ENCODE measurements at regions not wholly inside any gene's neighbourhood (a gene's known extent, or its start where the extent isn't known, plus 50 kb on each side); places are given as distances from the start of the nearest gene placed in this dataset.

- ATAC-seq, result peak; percentile 80
- H3K36me3 Mint-ChIP-seq (ENCODE audit: low read depth), result no peaks in the 10 kb centered on the region
- no peak overlapping the region for H3K4me3 Mint-ChIP-seq
- TF ChIP-seq REST (IDR thresholded peaks at IDR 0.05; ENCODE audit: unreplicated experiment), result no peak
- TF ChIP-seq ZNF331 (CRISPR knock-in tag; IDR thresholded peaks at IDR 0.05; ENCODE audit: low read depth), result no peak
- TF ChIP-seq JUNB (IDR thresholded peaks at IDR 0.05; ENCODE audit: unreplicated experiment), result no peak
- no peak for TF ChIP-seq CTCF (conservative IDR thresholded peaks at IDR 0.05; ENCODE audit: low read depth in 2 of 2)
- TF ChIP-seq EZH2 (IDR thresholded peaks at IDR 0.05; ENCODE audit: low read depth, unreplicated experiment), result no peak
- no peak for TF ChIP-seq NANOG (IDR thresholded peaks at IDR 0.05; ENCODE audit: borderline replicate concordance)
- TF ChIP-seq ZNF462 (CRISPR knock-in tag; IDR thresholded peaks at IDR 0.05), result no peak
- TF ChIP-seq ETS1 (IDR thresholded peaks at IDR 0.05), result no peak
- TF ChIP-seq STAT1 (IDR thresholded peaks at IDR 0.05; ENCODE audit: unreplicated experiment), result no peak
- Histone ChIP-seq H3K4me1 (ENCODE audit: insufficient read depth) (no peaks in the 10 kb centered on the region; the same call in 1 of the 2 replicates), H3K36me3 (ENCODE audit: insufficient read depth) (no peaks in the 10 kb centered on the region), H3K27ac (ENCODE audit: low read depth) (no peak overlapping the region), H3K4me3 (no peak overlapping the region), H3K4me2 (peak overlapping the region; percentile 28; the same call in 1 of the 2 replicates), H2AFZ (peak overlapping the region; percentile 92), H3K9me2 (ENCODE audit: insufficient read depth) (0 out of 2 replicates have a peak, but pooled peaks cover 11% of the 10 kb centered on the region), H3K79me2 (replicated peaks; ENCODE audit: insufficient read depth) (no peaks in the 10 kb centered on the region), H3K27me3 (ENCODE audit: insufficient read depth) (no peaks in the 10 kb centered on the region), H3F3A (replicated peaks; ENCODE audit: low read depth) (no peaks in the 10 kb centered on the region), H4K20me1 (replicated peaks; ENCODE audit: insufficient read depth) (no peaks in the 10 kb centered on the region)
- peak overlapping the region; percentile 66 for H3K27ac Mint-ChIP-seq
- peaks cover 2% of the 10 kb centered on the region for H3K27me3 Mint-ChIP-seq (ENCODE audit: insufficient read depth, low read depth, poor library complexity)
- H3K4me1 Mint-ChIP-seq, result peaks cover 13% of the 10 kb centered on the region
- H3K9me3 Mint-ChIP-seq, result 0 out of 3 replicates have a peak, but pooled peaks cover 5% of the 10 kb centered on the region
- peak; percentile 49 for DNase-seq (ENCODE audit: low spot score)
Measured at GRCh38 chr21:25518491-25518911, 88.8 kb downstream of the MRPL39 start.

Measured in GM23338 (cell line).